ENCODE measurements at regions not wholly inside any gene's neighbourhood (a gene's known extent, or its start where the extent isn't known, plus 50 kb on each side); places are given as distances from the start of the nearest gene placed in this dataset.
"Not testable (repeated sequence)": the region's sequence is repeated elsewhere in the genome, so short reads cannot be mapped to it uniquely, and the experiment has no call there.

DNA sequence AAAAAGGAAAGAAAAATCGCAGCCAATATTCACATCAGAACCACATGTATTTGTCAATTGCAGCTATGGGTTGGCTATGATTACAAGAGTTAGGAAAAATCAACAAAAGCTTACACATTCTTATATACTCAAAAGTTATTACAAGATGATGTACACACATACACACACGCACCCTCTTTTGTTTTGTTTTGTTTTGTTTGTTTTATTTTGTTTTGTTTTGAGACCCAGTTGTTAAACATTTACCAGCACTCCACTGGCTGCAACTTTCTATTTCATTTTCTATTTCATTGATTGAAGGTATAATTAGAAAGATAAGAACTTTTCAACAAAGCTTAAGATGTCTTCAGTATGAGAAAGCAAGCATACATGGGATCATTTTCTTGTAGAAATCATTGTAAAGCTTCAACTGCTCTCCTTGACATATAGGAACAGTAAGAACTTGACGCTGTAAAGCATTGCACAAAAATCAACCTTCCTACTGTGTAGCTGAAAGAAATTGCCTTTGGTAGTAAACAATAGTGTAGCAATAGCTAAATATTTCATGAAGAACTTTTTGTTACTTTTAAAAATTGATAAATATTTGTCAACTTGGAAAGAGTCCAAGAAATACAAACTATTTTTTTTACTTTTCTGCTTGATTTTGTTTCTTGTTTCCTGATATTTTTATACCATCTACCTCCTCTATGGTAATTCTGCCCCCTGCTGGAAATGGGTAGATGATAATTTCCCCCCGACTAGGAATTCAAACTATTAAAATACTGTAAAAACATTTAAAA is 205.9 kb downstream of the MBL2 start:
- H3K4me1 ChIP-seq (ENCODE audit: insufficient read depth): no peaks in the 10 kb centered on the region
- DNase-seq (ENCODE audit: extremely low spot score): no peak
- WGBS: 46% methylated on average over 4 of the region's 4 CpGs
- no peak overlapping the region for H3K27ac ChIP-seq (ENCODE audit: low read depth)
- no peaks in the 10 kb centered on the region for H3K36me3 ChIP-seq (ENCODE audit: insufficient read depth)
- no peak overlapping the region for H3K4me3 ChIP-seq (ENCODE audit: low read depth, low read length)

DNA sequence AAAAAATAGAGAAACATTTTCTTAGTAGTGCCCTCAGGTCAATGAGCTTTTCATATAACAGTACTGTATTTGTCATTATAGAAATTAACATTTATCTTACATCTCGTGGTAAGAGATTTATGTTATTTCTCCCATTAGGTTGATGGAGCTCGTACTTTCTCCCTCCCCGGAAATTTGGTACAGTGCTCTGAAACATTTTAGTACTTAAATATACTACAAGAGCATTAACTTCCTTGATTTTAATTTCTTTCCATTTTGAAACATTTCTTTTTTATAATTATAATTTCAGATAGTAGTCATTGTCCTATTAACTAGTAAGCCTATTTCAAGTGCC is 205.4 kb downstream of the MBL2 start:
- Histone ChIP-seq H3K36me3 (ENCODE audit: insufficient read depth) (no peaks in the 10 kb centered on the region), H3K4me3 (ENCODE audit: low read depth, low read length) (no peak overlapping the region), H3K4me1 (ENCODE audit: insufficient read depth) (no peaks in the 10 kb centered on the region), H3K27ac (ENCODE audit: low read depth) (no peak overlapping the region)
- 77% methylated on average over 3 of the region's 3 CpGs for WGBS
- no peak for DNase-seq (ENCODE audit: extremely low spot score)

DNA sequence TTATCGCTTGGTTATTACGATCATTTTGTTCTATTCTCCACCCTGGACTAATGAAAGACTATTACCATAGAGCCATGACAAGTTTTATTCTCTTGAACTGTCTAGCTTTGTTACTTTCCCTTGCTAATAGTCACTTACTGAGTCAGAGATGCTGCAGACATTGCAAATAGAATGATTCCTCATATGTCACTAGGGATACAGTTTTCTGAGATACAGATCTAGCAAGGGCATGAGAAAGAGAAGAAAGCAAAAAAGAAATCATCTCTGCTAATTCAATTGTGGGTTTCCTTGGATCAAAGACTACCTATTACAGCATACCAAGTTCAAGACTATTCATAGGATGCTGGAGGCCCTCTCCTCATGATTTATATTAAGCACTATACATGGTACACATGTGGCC is 204.3 kb downstream of the MBL2 start:
- H3K4me3 ChIP-seq (ENCODE audit: low read depth, low read length): no peak overlapping the region

DNA sequence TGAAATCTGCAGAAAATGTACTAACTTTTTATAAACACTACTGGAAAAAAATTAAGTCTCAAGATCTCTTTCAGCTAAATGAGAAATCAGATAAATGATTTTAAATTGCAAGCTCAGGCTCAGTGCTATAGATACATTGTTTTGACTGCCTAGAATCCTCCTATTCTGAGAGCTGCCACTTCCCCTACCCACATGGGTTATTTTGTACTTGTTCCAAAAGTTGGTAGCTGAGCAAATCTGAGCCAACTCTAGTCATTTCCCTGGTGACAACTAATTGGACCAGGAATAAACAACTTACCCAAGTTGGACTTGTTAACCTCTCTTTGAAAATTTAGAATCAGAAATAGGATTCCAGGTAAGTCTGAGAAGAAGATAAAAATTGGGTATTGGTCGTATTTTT is 202.1 kb downstream of the MBL2 start:
- no peaks in the 10 kb centered on the region for H3K4me1 ChIP-seq (ENCODE audit: insufficient read depth)
- no peak overlapping the region for H3K27ac ChIP-seq (ENCODE audit: low read depth)
- WGBS: 81% methylated on average over 1 of the region's 1 CpG
- no peaks in the 10 kb centered on the region for H3K36me3 ChIP-seq (ENCODE audit: insufficient read depth)
- DNase-seq (ENCODE audit: extremely low spot score): no peak
- no peak overlapping the region for H3K4me3 ChIP-seq (ENCODE audit: low read depth, low read length)

More for the DNA sequence above, 204.3 kb downstream of the MBL2 start:
- Histone ChIP-seq H3K27ac (ENCODE audit: low read depth) (no peak overlapping the region), H3K36me3 (ENCODE audit: insufficient read depth) (no peaks in the 10 kb centered on the region), H3K4me1 (ENCODE audit: insufficient read depth) (no peaks in the 10 kb centered on the region)
- DNase-seq (ENCODE audit: extremely low spot score): no peak
- 95% methylated on average over 2 of the region's 2 CpGs for WGBS

DNA sequence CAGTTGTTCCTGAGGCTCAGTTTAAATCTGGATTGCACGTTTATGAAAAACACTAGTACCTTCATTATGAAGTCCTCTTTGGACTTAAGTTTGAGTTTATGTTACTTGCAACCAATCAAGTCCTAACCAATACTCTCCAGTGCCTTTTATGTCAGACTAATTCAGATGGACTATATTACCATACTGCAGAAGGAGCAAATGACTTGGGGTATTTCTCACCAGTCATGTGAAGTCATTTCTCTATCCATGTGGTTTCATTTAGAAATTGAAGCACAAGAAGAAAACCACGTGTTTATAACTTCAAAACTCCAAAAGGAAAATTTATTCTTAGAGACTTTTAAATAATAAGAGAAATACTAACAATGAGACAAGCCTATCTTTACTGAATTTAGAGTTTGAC is 201.6 kb downstream of the MBL2 start:
- H3K36me3 ChIP-seq (ENCODE audit: insufficient read depth): no peaks in the 10 kb centered on the region
- 64% methylated on average over 2 of the region's 2 CpGs for WGBS
- no peak for DNase-seq (ENCODE audit: extremely low spot score)
- H3K27ac ChIP-seq (ENCODE audit: low read depth): no peak overlapping the region
- H3K4me1 ChIP-seq (ENCODE audit: insufficient read depth): no peaks in the 10 kb centered on the region
- no peak overlapping the region for H3K4me3 ChIP-seq (ENCODE audit: low read depth, low read length)

DNA sequence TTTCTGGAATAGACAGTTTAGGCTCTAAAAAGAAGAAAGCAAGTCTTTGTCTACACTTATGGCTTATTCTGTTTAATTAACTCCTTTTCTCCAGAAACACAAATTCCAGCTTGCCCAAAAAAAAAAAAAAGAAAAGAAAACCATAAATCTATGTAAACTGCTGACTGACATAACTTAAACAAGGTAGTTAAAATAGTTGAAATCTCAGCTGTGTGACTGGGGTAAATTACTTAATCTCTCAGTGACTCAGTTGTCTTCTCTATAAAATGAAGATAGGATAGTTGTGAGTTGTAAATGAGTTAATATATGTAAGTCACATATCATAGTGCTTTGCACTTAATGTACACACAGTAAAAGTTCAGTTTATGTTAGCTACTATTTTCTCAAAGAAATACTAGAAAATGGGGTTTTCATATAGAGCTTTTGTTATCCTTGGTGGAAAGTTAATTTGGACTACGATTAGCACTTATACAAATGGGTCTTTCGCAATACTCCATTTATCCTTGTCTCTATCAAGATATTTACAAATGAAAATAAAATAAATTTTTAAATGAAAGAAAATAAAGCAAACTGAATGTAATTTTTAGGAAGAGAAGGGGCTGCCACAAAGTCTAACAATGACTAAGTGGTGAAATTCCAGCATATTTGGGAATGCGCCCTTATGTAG is 200.9 kb downstream of the MBL2 start:
- 95% methylated on average over 3 of the region's 3 CpGs for WGBS
- H3K27ac ChIP-seq (ENCODE audit: low read depth): no peak overlapping the region
- no peak for DNase-seq (ENCODE audit: extremely low spot score)
- no peaks in the 10 kb centered on the region for H3K36me3 ChIP-seq (ENCODE audit: insufficient read depth)
- H3K4me3 ChIP-seq (ENCODE audit: low read depth, low read length): no peak overlapping the region
- no peaks in the 10 kb centered on the region for H3K4me1 ChIP-seq (ENCODE audit: insufficient read depth)

DNA sequence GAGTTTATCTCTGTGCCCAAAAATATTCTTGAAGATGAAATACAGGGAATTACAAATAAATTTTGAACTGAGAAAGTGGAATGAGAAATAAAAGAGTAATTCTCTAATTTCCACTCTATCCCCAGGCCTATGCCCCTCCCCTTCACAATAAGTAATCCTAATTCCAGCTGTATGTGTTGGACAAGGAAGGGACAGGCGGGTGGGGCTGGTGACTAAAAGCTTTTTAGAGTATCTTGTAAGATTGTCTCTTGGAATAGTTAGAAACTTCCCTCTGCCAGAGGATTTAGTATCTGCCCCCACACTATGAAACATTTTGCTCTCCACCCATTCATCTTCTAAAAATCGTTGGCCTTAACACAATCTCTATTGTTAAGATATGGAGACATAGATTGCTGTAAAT is 199.2 kb downstream of the MBL2 start:
- WGBS: 44% methylated on average over 2 of the region's 2 CpGs
- DNase-seq (ENCODE audit: extremely low spot score): no peak
- Histone ChIP-seq H3K4me1 (ENCODE audit: insufficient read depth) (no peaks in the 10 kb centered on the region), H3K4me3 (ENCODE audit: low read depth, low read length) (no peak overlapping the region), H3K36me3 (ENCODE audit: insufficient read depth) (no peaks in the 10 kb centered on the region), H3K27ac (ENCODE audit: low read depth) (no peak overlapping the region)

DNA sequence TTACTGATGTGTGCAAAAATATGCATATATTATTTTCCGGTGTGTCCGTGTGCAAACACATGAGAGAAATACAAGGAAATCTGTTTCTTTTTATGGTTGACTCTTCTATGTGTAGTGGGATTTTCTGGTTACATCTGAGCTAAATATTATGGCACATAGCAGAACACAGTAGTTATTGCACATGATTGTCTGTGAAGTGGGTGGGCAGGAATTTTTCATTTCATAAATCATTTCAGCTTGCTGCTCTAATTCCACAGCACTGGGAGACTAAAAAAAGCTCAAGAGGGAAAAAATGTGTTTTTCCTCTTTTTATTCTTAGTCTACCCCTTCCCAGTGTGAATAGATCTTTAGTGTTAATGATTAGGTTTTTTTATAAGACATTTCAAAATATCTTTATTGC is 197.9 kb downstream of the MBL2 start:
- WGBS: 44% methylated on average over 2 of the region's 2 CpGs
- DNase-seq (ENCODE audit: extremely low spot score): no peak
- no peak overlapping the region for H3K4me3 ChIP-seq (ENCODE audit: low read depth, low read length)

DNA sequence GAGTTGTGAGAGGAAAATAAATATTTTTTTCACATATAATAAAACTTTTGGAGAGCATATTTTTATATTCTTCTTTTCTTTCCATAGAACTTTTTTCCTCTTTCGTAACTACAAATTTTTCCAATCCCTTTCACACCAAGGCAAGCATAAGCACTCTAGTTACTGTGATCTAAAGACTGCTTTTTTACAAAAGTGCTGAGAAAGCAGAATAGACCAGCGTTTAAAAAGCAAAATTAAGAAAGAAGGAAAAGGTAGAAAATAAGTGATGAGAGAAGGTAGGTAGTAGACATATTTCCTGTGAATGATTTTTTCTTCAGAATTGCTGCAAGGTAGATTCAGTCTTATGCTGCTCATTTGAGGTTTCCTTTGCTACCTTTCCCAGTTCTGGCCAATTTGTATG is 195.5 kb downstream of the MBL2 start:
- WGBS: 91% methylated on average over 2 of the region's 2 CpGs
- Histone ChIP-seq H3K27ac (ENCODE audit: low read depth) (no peak overlapping the region), H3K4me3 (ENCODE audit: low read depth, low read length) (no peak overlapping the region), H3K36me3 (ENCODE audit: insufficient read depth) (no peaks in the 10 kb centered on the region), H3K4me1 (ENCODE audit: insufficient read depth) (no peaks in the 10 kb centered on the region)
- DNase-seq (ENCODE audit: extremely low spot score): no peak

More for the DNA sequence above, 197.9 kb downstream of the MBL2 start:
- Histone ChIP-seq H3K36me3 (ENCODE audit: insufficient read depth) (no peaks in the 10 kb centered on the region), H3K4me1 (ENCODE audit: insufficient read depth) (no peaks in the 10 kb centered on the region), H3K27ac (ENCODE audit: low read depth) (no peak overlapping the region)

DNA sequence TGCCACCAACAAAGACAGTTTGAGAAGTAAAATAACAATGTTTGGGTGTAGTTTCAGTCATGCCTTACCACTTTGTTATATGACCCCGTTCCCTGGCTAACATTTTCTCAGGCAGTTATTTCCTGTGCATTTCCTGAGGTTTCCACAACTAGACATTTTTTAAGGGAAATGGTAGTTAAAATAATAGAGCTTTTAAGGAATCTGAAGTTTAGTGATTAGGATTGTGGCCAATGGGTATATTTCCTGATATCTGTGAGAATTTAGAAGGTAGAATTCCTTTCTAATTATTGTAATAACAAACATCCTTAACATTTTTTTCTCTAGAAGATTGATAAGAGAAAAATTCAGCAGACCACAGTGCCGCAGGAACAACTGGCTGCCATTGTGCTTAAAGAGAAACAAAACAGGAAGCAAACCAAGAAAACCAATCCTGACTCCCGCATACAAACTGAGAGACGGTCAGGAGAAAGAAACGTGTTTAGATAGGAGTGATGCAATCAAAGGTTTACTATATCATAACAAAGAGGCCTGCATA is 193.6 kb downstream of the MBL2 start:
- Histone ChIP-seq H3K27ac (ENCODE audit: low read depth) (no peak overlapping the region), H3K36me3 (ENCODE audit: insufficient read depth) (no peaks in the 10 kb centered on the region), H3K4me1 (ENCODE audit: insufficient read depth) (no peaks in the 10 kb centered on the region), H3K4me3 (ENCODE audit: low read depth, low read length) (no peak overlapping the region)
- DNase-seq (ENCODE audit: extremely low spot score): no peak
- WGBS: 20% methylated on average over 5 of the region's 5 CpGs

DNA sequence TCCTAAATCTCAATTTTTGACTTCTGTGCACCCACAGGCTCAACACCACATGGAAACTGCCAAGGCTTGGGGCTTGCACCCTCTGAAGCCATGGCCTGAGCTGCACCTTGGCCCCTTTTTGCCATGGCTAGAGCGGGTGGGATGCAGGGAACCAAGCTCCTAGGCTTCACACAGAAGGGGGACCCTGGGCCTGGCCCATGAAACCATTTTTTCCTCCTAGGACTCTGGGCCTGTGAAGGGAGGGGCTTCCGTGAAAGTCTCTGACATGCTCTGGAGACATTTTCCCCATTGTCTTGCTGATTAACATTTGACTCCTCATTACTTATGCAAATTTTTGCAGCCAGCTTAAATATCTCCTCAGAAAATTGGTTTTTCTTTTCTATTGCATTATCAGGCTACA is 190.9 kb downstream of the MBL2 start:
- not testable (repeated sequence) for H3K4me3 ChIP-seq (ENCODE audit: low read depth, low read length); H3K27ac ChIP-seq (ENCODE audit: low read depth); DNase-seq (ENCODE audit: extremely low spot score); H3K36me3 ChIP-seq (ENCODE audit: insufficient read depth); H3K4me1 ChIP-seq (ENCODE audit: insufficient read depth)
- WGBS: 91% methylated on average over 2 of the region's 2 CpGs

DNA sequence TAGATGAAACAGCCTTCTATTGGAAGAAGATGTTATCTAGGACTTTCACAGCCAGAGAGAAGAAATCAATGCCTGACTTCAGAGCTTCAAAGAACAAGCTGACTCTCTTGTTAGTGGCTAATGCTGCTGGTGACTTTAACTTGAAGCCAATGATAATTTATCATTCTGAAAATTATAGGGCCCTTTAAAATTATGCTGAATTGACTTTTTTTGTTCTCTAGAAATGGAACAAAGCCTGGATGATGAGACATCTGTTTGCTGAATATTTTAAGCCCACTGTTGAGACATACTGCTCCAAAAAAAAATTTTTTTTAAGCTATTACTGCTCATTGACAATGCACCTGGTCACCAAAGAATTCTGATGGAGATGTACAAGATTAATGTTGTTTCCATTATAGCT is 189.2 kb downstream of the MBL2 start:
- no peaks in the 10 kb centered on the region for H3K4me1 ChIP-seq (ENCODE audit: insufficient read depth)
- no peak for DNase-seq (ENCODE audit: extremely low spot score)
- H3K36me3 ChIP-seq (ENCODE audit: insufficient read depth): no peaks in the 10 kb centered on the region
- no peak overlapping the region for H3K4me3 ChIP-seq (ENCODE audit: low read depth, low read length)
- H3K27ac ChIP-seq (ENCODE audit: low read depth): no peak overlapping the region

DNA sequence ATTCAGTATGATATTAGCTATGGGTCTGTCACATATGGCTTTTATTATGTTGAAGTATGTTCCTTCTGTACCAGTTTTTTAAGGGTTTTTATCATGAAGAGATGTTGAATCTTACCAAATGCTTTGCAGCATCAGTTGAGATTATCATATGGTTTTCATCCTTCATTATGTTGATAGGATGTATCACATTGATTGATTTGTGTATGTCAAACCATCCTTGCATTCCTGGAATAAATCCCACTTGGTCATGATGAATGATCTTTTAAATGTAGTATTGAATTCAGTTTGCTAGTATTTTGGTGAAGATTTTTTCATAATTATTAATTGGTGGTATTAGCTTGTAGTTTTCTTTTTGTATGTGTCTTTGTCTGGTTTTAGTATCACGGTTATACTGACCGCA is 185.9 kb downstream of the MBL2 start:
- Histone ChIP-seq H3K27ac (ENCODE audit: low read depth) (no peak overlapping the region), H3K36me3 (ENCODE audit: insufficient read depth) (no peaks in the 10 kb centered on the region), H3K4me3 (ENCODE audit: low read depth, low read length) (no peak overlapping the region), H3K4me1 (ENCODE audit: insufficient read depth) (no peaks in the 10 kb centered on the region)
- WGBS: 79% methylated on average over 2 of the region's 2 CpGs
- DNase-seq (ENCODE audit: extremely low spot score): no peak

DNA sequence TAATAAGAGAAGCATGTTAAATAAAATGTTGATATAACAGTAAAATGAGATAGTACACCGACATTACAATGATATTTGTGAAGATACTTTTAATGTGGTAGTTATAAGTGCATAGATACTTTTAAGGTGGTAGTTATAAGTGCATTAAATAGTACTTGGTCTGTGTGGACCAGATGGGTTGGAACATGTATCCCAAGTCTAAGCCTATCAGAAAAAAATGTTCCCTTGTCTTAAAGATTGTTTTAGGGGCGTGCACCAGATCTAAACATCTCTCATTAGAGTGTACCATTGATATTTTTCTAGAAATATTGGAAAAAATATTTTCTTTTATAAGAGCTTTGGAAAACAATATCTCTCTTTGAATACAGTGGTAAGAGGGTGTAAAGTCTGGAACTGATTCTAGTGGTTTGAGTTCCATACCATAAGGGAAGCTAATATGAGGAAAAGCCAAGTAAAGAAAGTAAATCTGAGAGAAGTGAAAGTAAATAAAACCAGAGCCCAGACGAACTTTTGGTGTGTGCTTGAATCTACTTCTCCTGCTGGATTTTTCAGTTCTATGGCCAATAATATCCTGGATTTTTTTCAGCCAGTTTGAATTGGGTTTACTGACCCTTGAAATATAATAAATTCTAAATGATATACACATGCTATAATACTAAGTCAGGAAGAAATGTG is 175.3 kb downstream of the MBL2 start:
- Histone ChIP-seq H3K36me3 (ENCODE audit: insufficient read depth) (no peaks in the 10 kb centered on the region), H3K4me3 (ENCODE audit: low read depth, low read length) (no peak overlapping the region), H3K27ac (ENCODE audit: low read depth) (no peak overlapping the region), H3K4me1 (ENCODE audit: insufficient read depth) (no peaks in the 10 kb centered on the region)
- WGBS: 61% methylated on average over 3 of the region's 3 CpGs
- DNase-seq (ENCODE audit: extremely low spot score): no peak

All from urinary bladder (tissue), 3 donors.